ENCODE measurements at regions not wholly inside any gene's neighbourhood (a gene's known extent, or its start where the extent isn't known, plus 50 kb on each side); places are given as distances from the start of the nearest gene placed in this dataset.

GRCh38 chr4:35757836-35758235 lies 486.5 kb downstream of the ARAP2 start:
- no peak overlapping the region for H3K4me3 ChIP-seq (replicated peaks; ENCODE audit: low read depth, low read length)
- TF ChIP-seq CTCF (IDR thresholded peaks at IDR 0.05; ENCODE audit: low read depth, low read length, missing control alignments) = no peak
- DNase-seq (ENCODE audit: extremely low read depth, low read depth) = no peak

- no peak for DNase-seq (ENCODE audit: extremely low read depth, low read depth)
- H3K4me3 ChIP-seq (replicated peaks; ENCODE audit: low read depth, low read length) = no peak overlapping the region
- TF ChIP-seq CTCF (IDR thresholded peaks at IDR 0.05; ENCODE audit: low read depth, low read length, missing control alignments) = no peak
These were observed 483.5 kb downstream of the ARAP2 start for GRCh38 chr4:35760807-35761206.

GRCh38 chr4:35771571-35771970 lies 472.7 kb downstream of the ARAP2 start:
- no peak overlapping the region for H3K4me3 ChIP-seq (replicated peaks; ENCODE audit: low read depth, low read length)
- no peak for DNase-seq (ENCODE audit: extremely low read depth, low read depth)
- TF ChIP-seq CTCF (IDR thresholded peaks at IDR 0.05; ENCODE audit: low read depth, low read length, missing control alignments) = no peak

- no peak overlapping the region for H3K4me3 ChIP-seq (replicated peaks; ENCODE audit: low read depth, low read length)
- no peak for DNase-seq (ENCODE audit: extremely low read depth, low read depth)
- TF ChIP-seq CTCF (IDR thresholded peaks at IDR 0.05; ENCODE audit: low read depth, low read length, missing control alignments) = no peak
These were observed 472.0 kb downstream of the ARAP2 start for GRCh38 chr4:35772291-35772690.

- no peak for DNase-seq (ENCODE audit: extremely low read depth, low read depth)
- no peak overlapping the region for H3K4me3 ChIP-seq (replicated peaks; ENCODE audit: low read depth, low read length)
- no peak for TF ChIP-seq CTCF (IDR thresholded peaks at IDR 0.05; ENCODE audit: low read depth, low read length, missing control alignments)
These were observed 454.3 kb downstream of the ARAP2 start for GRCh38 chr4:35789899-35790574.

GRCh38 chr4:35793045-35793722 lies 451.1 kb downstream of the ARAP2 start:
- H3K4me3 ChIP-seq (replicated peaks; ENCODE audit: low read depth, low read length) = no peak overlapping the region
- no peak for TF ChIP-seq CTCF (IDR thresholded peaks at IDR 0.05; ENCODE audit: low read depth, low read length, missing control alignments)
- no peak for DNase-seq (ENCODE audit: extremely low read depth, low read depth)

All from HFF-Myc (cell line).